ENCODE measurements at regions not wholly inside any gene's neighbourhood (a gene's known extent, or its start where the extent isn't known, plus 50 kb on each side); places are given as distances from the start of the nearest gene placed in this dataset.

DNA sequence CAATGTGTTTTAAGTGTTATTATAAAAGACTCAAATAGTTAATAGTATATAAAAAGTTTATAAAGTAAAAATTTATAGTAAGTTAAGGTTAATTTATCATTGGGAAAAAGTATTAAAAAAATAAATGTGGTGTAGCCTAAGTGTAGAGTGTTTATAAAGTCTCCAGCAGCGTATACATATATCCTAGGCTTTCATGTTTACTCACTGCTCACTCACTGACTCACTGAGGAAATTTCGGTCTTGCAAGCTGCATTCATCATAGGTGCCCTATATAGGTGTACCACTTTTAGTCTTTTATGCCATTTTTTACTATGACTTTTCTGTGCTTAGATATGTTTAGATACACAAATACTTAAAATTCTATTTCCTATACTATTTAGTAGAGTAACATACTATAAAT is 866.0 kb downstream of the CBLN2 start:
- TF ChIP-seq POLR2A (IDR thresholded peaks at IDR 0.05) = no peak
- TF ChIP-seq, protein P1, sequence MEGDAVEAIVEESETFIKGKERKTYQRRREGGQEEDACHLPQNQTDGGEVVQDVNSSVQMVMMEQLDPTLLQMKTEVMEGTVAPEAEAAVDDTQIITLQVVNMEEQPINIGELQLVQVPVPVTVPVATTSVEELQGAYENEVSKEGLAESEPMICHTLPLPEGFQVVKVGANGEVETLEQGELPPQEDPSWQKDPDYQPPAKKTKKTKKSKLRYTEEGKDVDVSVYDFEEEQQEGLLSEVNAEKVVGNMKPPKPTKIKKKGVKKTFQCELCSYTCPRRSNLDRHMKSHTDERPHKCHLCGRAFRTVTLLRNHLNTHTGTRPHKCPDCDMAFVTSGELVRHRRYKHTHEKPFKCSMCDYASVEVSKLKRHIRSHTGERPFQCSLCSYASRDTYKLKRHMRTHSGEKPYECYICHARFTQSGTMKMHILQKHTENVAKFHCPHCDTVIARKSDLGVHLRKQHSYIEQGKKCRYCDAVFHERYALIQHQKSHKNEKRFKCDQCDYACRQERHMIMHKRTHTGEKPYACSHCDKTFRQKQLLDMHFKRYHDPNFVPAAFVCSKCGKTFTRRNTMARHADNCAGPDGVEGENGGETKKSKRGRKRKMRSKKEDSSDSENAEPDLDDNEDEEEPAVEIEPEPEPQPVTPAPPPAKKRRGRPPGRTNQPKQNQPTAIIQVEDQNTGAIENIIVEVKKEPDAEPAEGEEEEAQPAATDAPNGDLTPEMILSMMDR (IDR thresholded peaks at IDR 0.05) = no peak

Data from tibial nerve (tissue), 3 donors.